ENCODE measurements at regions not wholly inside any gene's neighbourhood (a gene's known extent, or its start where the extent isn't known, plus 50 kb on each side); places are given as distances from the start of the nearest gene placed in this dataset.

DNA sequence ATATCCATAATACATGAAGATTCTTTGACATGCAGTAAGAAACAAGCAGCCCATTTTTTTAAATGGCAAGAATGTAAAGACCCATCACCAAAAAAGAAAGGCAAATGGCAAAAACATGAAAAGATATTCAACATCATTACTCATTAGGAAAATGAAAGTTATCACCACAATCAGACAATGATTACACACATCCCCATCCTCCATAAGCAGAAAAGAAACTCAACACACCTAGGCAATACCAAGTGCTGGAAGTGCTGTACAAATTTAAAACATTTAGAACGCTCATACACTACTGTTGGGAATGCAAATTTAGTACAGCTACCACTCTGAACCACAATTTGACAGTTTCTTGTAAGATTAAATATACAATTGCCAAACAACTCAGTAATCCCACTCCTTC lies 466.7 kb downstream of the ACTL7B start:
- no peak for DNase-seq (ENCODE audit: extremely low read depth, low read depth)
- H3K4me3 ChIP-seq (replicated peaks; ENCODE audit: low read depth, low read length): no peak overlapping the region

GRCh38 chr9:108386859-108387384 lies 468.9 kb downstream of the ACTL7B start:
- peak; percentile 39 for DNase-seq (ENCODE audit: extremely low read depth, low read depth)
- TF ChIP-seq, protein P1, sequence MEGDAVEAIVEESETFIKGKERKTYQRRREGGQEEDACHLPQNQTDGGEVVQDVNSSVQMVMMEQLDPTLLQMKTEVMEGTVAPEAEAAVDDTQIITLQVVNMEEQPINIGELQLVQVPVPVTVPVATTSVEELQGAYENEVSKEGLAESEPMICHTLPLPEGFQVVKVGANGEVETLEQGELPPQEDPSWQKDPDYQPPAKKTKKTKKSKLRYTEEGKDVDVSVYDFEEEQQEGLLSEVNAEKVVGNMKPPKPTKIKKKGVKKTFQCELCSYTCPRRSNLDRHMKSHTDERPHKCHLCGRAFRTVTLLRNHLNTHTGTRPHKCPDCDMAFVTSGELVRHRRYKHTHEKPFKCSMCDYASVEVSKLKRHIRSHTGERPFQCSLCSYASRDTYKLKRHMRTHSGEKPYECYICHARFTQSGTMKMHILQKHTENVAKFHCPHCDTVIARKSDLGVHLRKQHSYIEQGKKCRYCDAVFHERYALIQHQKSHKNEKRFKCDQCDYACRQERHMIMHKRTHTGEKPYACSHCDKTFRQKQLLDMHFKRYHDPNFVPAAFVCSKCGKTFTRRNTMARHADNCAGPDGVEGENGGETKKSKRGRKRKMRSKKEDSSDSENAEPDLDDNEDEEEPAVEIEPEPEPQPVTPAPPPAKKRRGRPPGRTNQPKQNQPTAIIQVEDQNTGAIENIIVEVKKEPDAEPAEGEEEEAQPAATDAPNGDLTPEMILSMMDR (IDR thresholded peaks at IDR 0.05; ENCODE audit: low read depth, low read length, missing control alignments): no peak
- H3K4me3 ChIP-seq (replicated peaks; ENCODE audit: low read depth, low read length): no peak overlapping the region

More for the DNA sequence above, 466.7 kb downstream of the ACTL7B start:
- TF ChIP-seq, protein P1 (IDR thresholded peaks at IDR 0.05; ENCODE audit: low read depth, low read length, missing control alignments): no peak

- DNase-seq (ENCODE audit: extremely low read depth, low read depth): no peak
- TF ChIP-seq, protein P1 (IDR thresholded peaks at IDR 0.05; ENCODE audit: low read depth, low read length, missing control alignments): no peak
- H3K4me3 ChIP-seq (replicated peaks; ENCODE audit: low read depth, low read length): no peak overlapping the region
These were observed 469.8 kb downstream of the ACTL7B start for GRCh38 chr9:108386032-108386431.

GRCh38 chr9:108383796-108384195 lies 472.0 kb downstream of the ACTL7B start:
- TF ChIP-seq, protein P1 (IDR thresholded peaks at IDR 0.05; ENCODE audit: low read depth, low read length, missing control alignments): no peak
- no peak for DNase-seq (ENCODE audit: extremely low read depth, low read depth)

DNA sequence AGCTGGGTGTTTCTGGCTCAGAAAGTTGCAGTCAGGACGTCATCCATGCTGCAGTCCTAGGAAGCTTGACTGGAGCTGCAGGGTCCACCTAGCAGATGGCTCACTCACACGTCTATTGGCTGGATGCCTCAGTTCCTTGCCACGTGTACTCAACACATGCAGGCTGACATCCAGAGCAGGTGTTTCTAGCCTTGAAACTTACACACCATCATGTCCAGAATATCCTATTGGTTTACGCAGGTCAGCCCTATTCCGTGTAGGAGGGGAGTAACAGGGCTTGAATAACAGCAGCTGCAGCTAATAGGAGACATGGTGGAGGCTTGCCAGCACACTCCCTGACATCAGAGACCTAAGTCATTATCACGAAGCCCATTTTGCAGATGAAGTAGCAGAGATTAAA lies 473.5 kb downstream of the ACTL7B start:
- no peak for DNase-seq (ENCODE audit: extremely low read depth, low read depth)
- TF ChIP-seq, protein P1 (IDR thresholded peaks at IDR 0.05; ENCODE audit: low read depth, low read length, missing control alignments): no peak
- no peak overlapping the region for H3K4me3 ChIP-seq (replicated peaks; ENCODE audit: low read depth, low read length)

More at GRCh38 chr9:108383796-108384195, 472.0 kb downstream of the ACTL7B start:
- H3K4me3 ChIP-seq (replicated peaks; ENCODE audit: low read depth, low read length): no peak overlapping the region

GRCh38 chr9:108377881-108378280 lies 477.9 kb downstream of the ACTL7B start:
- TF ChIP-seq, protein P1 (IDR thresholded peaks at IDR 0.05; ENCODE audit: low read depth, low read length, missing control alignments): no peak
- DNase-seq (ENCODE audit: extremely low read depth, low read depth): no peak
- H3K4me3 ChIP-seq (replicated peaks; ENCODE audit: low read depth, low read length): no peak overlapping the region

- H3K4me3 ChIP-seq (replicated peaks; ENCODE audit: low read depth, low read length): no peak overlapping the region
- DNase-seq (ENCODE audit: extremely low read depth, low read depth): no peak
- TF ChIP-seq, protein P1 (IDR thresholded peaks at IDR 0.05; ENCODE audit: low read depth, low read length, missing control alignments): no peak
These were observed 478.4 kb downstream of the ACTL7B start for GRCh38 chr9:108377382-108377781.

Data from HFF-Myc (cell line).